NCI-H345 treated with DMSO at 0.1 percent for 48 hours (cell line): ENCODE measurements at regions not wholly inside any gene's neighbourhood (a gene's known extent, or its start where the extent isn't known, plus 50 kb on each side); places are given as distances from the start of the nearest gene placed in this dataset.
"Not testable (repeated sequence)": the region's sequence is repeated elsewhere in the genome, so short reads cannot be mapped to it uniquely, and the experiment has no call there.

Experiments
- DNase-seq: peaks from one replicate; lab custom pipeline; 2025; ENCODE audit not compliant: unreplicated experiment; lab: John Stamatoyannopoulos, UW

DNA sequence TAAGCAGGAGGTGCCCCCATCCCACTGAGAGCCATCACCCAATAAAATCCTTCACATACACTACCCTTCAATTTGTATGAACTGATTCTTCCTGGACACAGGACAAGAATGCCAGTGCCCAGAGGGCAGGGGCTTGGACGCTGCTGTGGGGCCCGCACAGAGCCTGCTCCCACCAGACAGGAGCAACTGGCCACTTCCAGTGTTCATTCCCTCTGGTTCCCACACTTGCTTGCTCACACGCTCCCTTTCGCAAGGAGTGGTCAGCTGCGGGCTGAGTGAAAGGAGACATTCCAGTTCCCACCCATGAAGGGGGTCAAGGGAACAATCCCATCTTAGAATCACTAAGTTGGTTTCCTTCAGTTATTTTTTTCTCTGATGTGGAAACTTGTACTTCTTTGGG is 314.5 kb upstream of the ACO1 start:
- DNase-seq: no peak

DNA sequence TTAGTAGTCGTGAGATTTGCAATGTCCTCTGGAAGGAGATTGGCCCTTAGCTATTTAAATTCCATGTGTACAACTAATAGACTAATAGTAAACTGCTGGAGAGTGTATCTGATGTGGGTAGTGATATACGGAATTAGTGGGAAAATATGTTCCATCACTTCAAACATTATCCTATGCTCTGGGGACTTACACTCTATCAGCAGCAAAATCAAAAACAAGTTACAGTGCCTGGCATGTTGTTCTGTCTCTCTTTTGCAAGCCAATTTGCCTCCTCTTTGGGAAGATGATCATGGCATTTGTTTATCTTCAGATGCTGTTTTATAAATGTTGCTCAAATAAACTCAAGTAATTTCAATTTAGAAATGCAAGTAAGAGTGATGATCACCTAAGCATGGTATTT is 311.9 kb upstream of the ACO1 start:
- DNase-seq: no peak

DNA sequence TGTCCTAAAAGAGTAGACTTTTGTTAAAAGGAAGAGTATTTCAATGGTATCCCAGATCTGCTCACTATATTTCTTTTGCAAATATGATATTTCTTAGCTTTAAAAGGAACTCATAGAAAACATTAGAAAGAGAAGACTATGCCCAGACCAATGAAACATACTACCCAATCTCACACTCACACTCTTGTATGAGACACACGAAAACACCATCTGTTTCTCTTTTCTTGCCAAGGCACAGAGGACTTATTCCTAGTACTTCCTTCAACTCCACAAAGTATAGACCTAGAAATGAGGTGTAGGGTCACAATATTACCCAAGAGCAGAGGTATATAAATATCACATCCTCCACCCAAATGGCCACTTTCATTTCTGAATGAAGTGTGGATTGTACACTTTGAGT is 292.4 kb upstream of the ACO1 start:
- no peak for DNase-seq

GRCh38 chr9:32117291-32117690 is 267.2 kb upstream of the ACO1 start:
- no peak for DNase-seq

DNA sequence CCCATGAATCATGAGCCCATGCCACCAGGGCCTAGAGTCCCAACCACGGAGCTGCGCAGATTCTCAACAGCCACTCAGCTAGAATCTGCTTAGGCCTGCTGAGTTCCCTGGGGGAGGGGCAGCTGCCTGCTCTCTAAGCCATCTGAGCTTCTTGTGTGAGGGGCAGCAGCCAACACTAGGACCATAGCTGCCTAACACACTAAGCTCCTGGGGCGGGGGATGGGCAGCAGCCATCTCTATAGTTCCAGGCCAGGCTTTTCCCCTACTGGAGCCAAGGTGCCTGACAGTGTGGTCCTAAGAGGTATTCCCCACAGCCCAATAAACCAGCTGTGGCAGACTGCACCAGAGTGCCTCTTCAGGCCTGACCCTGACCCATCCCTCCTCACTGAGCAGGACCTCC is 255.9 kb upstream of the ACO1 start:
- DNase-seq: no peak

GRCh38 chr9:32130709-32131108 is 253.7 kb upstream of the ACO1 start:
- not testable (repeated sequence) for DNase-seq

GRCh38 chr9:32136700-32137339 is 247.6 kb upstream of the ACO1 start:
- no peak for DNase-seq

DNA sequence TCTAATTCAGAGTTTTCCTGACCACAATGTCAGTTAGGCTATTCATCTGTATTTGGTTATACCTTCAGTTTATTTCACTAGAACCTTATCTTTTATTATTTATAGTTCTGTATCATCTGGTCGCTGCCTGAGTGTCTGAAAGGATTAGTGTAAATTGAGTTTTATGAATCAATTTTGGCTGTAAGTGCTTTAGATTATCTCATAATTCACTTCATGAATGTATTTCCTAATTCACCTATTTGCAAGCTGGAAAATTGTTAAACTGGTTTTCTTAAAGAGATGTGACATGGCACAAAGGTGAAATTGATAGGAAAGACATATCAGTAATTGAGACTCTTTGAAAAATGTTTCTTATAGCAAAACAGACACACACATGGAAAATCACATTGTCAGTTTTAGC is 242.4 kb upstream of the ACO1 start:
- no peak for DNase-seq

DNA sequence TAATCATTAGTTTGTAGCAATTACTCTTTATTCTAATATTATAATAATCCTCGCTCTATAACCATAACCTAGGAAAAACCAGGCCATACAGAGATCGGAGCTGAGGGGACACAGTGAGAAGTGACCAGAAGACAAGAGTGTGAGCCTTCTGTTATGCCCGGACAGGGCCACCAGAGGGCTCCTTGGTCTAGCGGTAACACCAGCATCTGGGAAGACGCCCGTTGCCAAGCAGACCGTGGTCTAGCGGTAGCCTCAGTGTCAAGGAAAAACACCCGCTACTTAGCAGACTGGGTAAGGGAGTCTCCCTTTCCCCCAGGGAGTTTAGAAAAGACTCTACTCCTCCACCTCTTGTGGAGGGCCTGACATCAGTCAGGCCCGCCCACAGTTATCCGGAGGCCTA is 235.9 kb upstream of the ACO1 start:
- not testable (repeated sequence) for DNase-seq

DNA sequence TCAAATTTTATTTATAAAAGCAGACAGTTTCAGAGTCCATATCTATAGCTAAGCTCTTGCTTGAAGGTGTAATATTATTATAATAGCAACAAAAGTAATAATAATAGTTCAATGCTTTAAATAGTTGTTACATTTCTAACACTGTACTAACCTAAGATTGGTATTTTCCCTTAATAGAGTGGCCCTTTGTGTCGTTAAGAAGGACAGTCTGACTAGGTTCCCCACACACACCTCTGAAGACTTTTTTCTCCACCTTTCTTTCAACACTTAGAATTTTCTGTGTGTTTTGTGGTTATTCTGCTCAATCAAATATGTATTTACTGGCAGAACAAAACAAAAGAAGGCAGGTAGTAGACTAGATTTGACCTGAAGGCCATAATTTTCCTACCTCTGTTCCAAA is 223.2 kb upstream of the ACO1 start:
- no peak for DNase-seq

DNA sequence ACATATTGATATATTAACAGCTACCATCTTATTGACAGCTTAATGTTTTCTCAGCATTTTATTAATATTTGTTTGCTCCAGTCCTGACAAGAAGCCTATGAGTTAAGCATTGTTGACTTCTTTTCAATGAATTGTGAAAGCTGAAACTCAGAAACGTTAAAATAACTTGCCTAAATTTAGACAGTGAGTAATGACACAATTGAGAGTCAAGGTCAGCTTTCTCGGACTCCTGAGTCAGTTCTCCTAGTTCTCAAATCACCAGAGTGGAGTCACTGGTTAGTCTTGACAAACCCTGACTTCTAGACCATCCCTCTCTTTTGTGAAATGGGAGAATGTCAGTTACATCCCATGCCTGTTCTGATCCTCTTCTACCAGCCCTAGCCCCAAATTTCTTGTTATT is 222.7 kb upstream of the ACO1 start:
- DNase-seq: no peak

DNA sequence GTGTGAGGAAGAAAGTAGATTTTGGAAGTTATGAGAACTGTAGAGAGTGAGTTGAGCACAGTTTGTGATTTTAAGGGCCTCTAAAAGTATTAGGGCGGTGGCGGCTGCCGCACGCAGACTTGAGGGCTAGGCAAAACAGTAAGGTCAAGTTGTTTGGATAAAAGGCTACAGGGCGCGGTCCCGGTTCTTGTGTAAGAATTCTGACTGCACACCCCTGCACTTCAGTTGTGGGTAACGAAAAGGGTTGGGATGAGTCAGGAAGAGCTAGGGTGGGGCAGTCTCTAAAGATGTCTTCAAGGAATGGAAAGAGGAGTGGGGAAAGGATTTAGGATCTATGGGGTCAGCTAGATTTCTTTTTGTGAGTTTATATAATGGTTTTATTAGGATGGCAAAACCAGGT is 218.1 kb upstream of the ACO1 start:
- DNase-seq: not testable (repeated sequence)

DNA sequence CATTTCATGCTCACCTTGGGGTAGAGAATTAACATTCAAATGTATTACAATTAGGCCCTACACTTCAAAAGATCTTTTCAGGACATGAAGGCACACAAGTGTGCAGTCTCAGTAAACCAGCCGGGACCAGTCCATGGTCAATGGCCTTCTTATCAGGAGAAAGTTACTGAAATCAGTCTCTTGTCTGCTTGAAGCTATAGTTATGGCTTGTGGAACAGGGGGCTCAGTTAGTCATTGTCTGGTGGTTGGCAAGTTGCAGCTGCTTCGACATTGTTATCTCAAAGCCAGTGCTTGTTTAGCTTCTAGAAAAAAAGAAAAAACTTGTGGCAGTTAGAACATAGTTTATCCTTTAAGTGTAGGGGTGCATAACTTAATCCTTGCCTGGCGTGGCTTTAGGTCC is 213.1 kb upstream of the ACO1 start:
- no peak for DNase-seq

GRCh38 chr9:32172256-32172655 is 212.2 kb upstream of the ACO1 start:
- no peak for DNase-seq

- DNase-seq: no peak
Observed at GRCh38 chr9:32177396-32177795, 207.0 kb upstream of the ACO1 start.

GRCh38 chr9:32180597-32180996 is 203.8 kb upstream of the ACO1 start:
- DNase-seq: no peak

GRCh38 chr9:32200241-32200640 is 184.2 kb upstream of the ACO1 start:
- DNase-seq: no peak

DNA sequence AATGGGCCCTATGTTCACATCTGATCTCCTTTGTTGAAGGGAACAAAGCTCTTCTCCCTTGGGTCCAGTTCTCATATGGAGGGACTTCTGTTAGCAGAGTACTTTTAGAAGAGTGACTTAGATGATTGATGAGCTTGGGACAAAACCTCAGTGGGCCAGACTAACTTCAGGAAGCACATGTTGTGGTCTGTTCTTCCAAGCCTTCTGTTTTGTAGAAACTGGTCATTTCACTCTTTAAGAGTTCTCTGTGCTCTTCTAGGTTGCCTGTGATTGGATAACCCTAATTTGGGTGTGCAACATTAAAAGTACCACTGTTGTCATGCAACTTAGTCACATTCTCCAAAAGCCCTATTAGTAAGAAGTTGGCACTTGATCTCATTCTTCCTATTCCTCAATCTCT is 183.5 kb upstream of the ACO1 start:
- DNase-seq: no peak

DNA sequence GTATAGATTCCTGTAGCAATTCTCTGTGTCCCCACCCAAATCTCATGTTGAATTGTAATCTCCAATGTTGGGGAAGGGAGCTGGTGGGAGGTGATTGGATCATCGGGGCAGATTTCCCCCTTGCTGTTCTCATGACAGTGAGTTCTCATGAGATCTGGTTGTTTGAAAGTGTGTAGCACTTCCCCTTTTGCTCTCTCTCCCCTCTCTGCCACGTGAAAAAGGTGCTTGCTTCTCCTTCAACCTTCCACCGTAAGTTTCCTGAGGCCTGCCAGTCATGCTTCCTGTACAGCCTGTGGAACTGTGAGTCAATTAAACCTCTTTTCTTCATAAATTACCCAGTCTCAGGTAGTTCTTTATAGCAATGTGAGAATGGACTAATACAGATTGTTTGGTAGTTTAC is 175.3 kb upstream of the ACO1 start:
- not testable (repeated sequence) for DNase-seq

- no peak for DNase-seq
Observed at GRCh38 chr9:32218100-32218767, 166.2 kb upstream of the ACO1 start.

- no peak for DNase-seq
Observed at GRCh38 chr9:32220750-32221149, 163.7 kb upstream of the ACO1 start.

DNA sequence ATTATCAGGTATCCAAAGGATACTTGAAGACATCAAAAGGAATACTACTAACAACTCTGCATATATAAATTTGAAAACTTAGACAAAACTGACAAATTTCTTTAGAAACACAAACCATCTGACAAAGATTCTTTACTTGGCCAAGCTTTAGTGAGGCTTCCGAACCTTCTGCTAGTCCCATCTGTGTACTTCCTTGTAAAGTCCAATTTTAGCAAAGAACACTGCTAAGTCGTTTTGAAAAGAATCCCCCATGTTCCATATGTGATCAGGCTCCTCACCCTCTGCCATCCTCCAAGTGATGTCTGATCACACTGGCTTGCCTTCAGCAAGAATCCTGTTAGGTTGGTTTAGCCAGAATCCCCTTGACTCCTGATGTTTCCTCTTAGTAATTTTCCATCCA is 150.0 kb upstream of the ACO1 start:
- no peak for DNase-seq

DNA sequence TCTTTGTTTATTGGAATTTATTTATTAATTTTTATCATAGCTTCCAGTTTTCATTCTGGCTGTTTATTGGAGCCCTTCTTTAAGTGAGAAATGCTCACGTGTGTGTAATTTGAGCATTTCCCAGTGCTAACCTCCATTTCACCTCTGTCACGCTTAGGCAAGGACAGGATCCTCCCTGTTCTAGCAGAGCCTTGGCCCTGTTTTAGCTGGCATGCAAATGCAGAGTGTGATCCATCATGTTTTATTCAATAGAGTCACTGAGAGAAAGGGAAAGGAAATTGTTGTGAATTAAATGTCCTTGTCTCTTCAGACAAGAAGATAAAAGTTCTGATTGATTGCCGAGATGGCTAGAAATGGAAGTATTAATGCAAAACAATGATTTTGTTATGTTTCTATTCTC is 137.3 kb upstream of the ACO1 start:
- no peak for DNase-seq
